ENCODE measurements at regions not wholly inside any gene's neighbourhood (a gene's known extent, or its start where the extent isn't known, plus 50 kb on each side); places are given as distances from the start of the nearest gene placed in this dataset.

DNA sequence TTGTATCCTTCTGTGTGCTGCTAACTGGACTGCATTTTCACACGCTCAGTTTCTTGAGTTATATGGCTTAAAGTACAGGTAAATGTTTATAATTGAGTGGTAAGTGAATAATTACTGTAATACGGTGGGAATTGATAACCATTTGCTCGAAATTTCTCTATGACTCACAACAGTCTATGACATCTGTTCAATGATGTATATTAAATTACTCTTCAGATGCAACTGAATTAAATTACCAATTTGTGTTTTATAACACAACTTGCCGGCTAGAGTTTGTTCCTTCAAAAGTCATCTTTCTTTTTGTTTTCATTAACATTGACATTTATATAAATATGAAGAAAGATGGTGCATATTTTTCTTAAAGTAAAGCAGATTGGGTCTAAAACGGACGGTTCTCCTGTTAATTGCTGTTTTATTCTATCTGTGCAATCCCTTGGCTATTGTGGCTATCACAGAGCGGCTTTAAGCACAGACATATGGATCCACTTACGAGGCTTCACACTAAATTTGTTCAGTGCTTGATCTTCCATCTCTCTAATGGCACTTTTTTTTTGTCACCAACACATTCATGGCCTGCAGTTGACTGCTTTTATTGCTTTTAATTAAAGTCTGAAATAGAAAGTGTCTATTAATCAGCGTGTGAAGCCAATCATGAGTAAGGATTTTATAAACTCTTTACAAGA lies 1291.6 kb upstream of the SLC10A2 start (continued):
- TF ChIP-seq, protein P1, sequence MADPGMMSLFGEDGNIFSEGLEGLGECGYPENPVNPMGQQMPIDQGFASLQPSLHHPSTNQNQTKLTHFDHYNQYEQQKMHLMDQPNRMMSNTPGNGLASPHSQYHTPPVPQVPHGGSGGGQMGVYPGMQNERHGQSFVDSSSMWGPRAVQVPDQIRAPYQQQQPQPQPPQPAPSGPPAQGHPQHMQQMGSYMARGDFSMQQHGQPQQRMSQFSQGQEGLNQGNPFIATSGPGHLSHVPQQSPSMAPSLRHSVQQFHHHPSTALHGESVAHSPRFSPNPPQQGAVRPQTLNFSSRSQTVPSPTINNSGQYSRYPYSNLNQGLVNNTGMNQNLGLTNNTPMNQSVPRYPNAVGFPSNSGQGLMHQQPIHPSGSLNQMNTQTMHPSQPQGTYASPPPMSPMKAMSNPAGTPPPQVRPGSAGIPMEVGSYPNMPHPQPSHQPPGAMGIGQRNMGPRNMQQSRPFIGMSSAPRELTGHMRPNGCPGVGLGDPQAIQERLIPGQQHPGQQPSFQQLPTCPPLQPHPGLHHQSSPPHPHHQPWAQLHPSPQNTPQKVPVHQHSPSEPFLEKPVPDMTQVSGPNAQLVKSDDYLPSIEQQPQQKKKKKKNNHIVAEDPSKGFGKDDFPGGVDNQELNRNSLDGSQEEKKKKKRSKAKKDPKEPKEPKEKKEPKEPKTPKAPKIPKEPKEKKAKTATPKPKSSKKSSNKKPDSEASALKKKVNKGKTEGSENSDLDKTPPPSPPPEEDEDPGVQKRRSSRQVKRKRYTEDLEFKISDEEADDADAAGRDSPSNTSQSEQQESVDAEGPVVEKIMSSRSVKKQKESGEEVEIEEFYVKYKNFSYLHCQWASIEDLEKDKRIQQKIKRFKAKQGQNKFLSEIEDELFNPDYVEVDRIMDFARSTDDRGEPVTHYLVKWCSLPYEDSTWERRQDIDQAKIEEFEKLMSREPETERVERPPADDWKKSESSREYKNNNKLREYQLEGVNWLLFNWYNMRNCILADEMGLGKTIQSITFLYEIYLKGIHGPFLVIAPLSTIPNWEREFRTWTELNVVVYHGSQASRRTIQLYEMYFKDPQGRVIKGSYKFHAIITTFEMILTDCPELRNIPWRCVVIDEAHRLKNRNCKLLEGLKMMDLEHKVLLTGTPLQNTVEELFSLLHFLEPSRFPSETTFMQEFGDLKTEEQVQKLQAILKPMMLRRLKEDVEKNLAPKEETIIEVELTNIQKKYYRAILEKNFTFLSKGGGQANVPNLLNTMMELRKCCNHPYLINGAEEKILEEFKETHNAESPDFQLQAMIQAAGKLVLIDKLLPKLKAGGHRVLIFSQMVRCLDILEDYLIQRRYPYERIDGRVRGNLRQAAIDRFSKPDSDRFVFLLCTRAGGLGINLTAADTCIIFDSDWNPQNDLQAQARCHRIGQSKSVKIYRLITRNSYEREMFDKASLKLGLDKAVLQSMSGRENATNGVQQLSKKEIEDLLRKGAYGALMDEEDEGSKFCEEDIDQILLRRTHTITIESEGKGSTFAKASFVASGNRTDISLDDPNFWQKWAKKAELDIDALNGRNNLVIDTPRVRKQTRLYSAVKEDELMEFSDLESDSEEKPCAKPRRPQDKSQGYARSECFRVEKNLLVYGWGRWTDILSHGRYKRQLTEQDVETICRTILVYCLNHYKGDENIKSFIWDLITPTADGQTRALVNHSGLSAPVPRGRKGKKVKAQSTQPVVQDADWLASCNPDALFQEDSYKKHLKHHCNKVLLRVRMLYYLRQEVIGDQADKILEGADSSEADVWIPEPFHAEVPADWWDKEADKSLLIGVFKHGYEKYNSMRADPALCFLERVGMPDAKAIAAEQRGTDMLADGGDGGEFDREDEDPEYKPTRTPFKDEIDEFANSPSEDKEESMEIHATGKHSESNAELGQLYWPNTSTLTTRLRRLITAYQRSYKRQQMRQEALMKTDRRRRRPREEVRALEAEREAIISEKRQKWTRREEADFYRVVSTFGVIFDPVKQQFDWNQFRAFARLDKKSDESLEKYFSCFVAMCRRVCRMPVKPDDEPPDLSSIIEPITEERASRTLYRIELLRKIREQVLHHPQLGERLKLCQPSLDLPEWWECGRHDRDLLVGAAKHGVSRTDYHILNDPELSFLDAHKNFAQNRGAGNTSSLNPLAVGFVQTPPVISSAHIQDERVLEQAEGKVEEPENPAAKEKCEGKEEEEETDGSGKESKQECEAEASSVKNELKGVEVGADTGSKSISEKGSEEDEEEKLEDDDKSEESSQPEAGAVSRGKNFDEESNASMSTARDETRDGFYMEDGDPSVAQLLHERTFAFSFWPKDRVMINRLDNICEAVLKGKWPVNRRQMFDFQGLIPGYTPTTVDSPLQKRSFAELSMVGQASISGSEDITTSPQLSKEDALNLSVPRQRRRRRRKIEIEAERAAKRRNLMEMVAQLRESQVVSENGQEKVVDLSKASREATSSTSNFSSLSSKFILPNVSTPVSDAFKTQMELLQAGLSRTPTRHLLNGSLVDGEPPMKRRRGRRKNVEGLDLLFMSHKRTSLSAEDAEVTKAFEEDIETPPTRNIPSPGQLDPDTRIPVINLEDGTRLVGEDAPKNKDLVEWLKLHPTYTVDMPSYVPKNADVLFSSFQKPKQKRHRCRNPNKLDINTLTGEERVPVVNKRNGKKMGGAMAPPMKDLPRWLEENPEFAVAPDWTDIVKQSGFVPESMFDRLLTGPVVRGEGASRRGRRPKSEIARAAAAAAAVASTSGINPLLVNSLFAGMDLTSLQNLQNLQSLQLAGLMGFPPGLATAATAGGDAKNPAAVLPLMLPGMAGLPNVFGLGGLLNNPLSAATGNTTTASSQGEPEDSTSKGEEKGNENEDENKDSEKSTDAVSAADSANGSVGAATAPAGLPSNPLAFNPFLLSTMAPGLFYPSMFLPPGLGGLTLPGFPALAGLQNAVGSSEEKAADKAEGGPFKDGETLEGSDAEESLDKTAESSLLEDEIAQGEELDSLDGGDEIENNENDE (IDR thresholded peaks at IDR 0.05; ENCODE audit: insufficient replicate concordance, low read length): no peak
- TF ChIP-seq RBBP5 (IDR thresholded peaks at IDR 0.05; ENCODE audit: borderline replicate concordance, low read depth, low read length) (no peak), RNF2 (IDR thresholded peaks at IDR 0.05; ENCODE audit: borderline replicate concordance, low read depth, low read length, missing control alignments, poor library complexity, severe bottlenecking) (no peak), SIX5 (IDR thresholded peaks at IDR 0.05; ENCODE audit: low read depth, low read length) (no peak), HDAC6 (IDR thresholded peaks at IDR 0.05; ENCODE audit: low read depth, low read length) (no peak), ZNF274 (IDR thresholded peaks at IDR 0.05; ENCODE audit: borderline replicate concordance, extremely low read depth, low read length) (no peak), EGR1 (IDR thresholded peaks at IDR 0.05; ENCODE audit: borderline replicate concordance, low read depth, low read length) (no peak), BCL11A (IDR thresholded peaks at IDR 0.05; ENCODE audit: low read depth in 2 of 2, low read length in 2 of 2) (no peak)
- TF ChIP-seq, protein P2, sequence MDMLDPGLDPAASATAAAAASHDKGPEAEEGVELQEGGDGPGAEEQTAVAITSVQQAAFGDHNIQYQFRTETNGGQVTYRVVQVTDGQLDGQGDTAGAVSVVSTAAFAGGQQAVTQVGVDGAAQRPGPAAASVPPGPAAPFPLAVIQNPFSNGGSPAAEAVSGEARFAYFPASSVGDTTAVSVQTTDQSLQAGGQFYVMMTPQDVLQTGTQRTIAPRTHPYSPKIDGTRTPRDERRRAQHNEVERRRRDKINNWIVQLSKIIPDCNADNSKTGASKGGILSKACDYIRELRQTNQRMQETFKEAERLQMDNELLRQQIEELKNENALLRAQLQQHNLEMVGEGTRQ (IDR thresholded peaks at IDR 0.05; ENCODE audit: low read length): no peak
